Hindlimb muscle (tissue), 1 donor: ENCODE measurements at regions not wholly inside any gene's neighbourhood (a gene's known extent, or its start where the extent isn't known, plus 50 kb on each side); places are given as distances from the start of the nearest gene placed in this dataset.
"Not testable (repeated sequence)": the region's sequence is repeated elsewhere in the genome, so short reads cannot be mapped to it uniquely, and the experiment has no call there.

ENCODE experiments used
- DNase-seq: peaks from one replicate; pipeline ENCODE4 v3.0.0-alpha.2; 2013

DNA sequence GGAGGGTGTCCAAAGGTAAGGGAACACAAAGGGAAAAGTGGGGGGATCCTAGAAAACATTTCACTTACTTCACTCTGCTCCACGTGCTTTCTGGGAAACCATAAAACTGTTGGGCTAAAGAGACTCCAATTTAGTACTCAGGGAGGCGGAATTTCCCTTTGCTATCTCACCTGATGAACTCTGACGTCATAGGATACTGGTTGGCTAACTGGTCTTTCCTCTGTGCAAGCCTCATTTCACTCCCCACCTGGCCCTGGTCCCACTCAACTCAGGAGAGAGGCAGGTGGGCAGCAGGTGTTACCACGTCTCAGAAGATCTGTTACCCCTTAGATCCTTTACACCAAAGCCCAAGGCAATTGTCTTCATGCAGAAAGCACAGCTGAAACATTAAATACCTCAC lies 51.8 kb upstream of the PMAIP1 start:
- DNase-seq = no peak

DNA sequence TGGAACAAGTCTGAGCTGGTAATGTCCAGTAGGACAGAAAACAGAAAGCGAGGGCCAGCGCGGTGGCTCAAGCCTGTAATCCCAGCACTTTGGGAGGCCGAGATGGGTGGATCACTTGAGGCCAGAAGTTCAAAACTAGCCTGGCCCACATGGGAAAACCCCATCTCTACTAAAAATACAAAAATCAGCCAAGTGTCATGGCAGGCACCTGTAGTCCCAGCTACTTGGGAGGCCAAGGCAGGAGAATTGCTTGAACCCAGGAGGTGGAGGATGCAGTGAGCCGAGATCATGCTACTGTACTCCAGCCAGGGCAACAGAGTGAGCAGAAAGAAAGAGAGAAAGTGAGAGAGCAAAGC lies 52.3 kb upstream of the PMAIP1 start:
- not testable (repeated sequence) for DNase-seq

DNA sequence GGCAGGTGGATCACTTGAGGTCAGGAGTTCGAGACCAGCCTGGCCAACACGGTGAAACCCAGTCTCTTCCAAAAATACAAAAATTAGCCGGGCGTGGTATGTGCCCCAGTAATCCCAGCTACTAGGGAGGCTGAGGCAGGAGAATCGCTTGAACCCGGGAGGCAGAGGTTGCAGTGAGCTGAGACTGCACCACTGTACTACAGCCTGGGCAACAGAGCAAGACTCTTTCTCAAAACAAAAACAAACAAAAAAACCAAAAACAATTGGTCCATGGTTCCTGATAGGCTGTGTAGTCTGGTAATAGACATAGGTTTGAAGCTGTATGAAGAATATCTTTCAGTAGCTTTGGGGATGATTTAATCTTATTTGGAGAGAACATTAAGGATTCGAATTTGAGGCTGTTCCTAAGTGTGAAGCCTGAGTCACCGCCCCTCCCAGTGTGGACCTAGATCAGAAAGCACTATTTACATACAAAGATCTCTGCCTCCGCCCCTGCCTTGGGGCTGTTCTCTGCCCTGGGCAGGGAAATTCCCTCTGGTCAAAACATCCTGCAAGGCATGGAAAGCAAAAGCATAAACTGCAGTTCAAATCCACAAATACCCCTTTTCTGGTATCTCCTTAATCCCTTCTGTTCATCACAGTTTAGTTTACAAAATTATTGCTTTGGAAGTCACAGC lies 52.8 kb upstream of the PMAIP1 start:
- DNase-seq = no peak

DNA sequence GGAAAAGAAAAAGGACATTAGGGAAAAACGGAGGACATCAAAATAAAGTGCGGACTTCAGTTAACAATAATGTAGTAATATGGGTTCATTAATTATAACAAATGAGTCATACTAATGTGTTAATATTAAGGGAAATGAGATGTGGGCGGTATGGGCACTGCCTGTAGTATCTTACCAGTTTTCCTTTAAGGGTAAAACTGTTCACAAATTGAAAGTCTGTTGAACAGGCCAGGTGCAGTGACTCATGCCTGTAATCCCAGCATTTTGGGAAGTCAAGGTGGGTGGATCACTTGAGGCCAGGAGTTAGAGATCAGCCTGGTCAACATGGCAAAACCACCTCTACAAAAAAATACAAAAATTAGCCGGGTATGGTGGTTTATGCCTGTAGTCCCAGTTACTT lies 56.8 kb upstream of the PMAIP1 start:
- DNase-seq = no peak

DNA sequence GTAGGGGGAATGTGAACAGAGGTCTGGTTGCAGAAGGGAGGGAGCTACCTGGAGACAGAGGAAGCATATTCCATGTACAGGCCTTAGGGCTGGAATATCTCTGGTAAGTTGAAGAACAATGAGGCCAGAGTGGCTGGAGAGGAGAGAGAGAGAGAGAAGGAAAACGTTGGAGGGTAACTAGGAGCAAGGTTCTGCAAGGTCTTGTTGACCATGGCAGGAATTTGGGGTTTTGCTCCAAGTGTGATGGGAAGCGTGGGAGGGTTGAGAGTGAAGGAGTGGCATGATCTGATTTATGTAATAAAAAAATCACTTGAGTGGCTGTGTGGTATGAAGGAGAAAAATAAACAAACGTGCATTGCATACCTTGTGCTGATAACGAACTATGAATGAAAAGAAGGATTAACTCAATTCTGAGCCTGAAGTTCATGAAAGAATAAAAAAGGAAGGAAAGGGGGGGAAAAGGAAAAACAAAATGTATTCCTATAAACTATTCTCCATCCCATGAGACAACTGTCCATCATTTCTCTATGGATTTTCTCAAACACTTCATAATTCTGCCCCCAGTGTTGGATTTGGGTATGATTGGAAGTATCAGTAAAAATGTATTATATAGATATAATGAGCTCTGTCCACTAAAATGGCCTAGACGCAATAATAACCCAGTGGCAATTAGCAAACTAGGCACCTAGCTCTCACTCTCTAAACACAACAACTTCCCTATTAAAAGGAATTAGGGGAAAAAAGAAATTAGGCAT lies 59.7 kb upstream of the PMAIP1 start:
- no peak for DNase-seq

DNA sequence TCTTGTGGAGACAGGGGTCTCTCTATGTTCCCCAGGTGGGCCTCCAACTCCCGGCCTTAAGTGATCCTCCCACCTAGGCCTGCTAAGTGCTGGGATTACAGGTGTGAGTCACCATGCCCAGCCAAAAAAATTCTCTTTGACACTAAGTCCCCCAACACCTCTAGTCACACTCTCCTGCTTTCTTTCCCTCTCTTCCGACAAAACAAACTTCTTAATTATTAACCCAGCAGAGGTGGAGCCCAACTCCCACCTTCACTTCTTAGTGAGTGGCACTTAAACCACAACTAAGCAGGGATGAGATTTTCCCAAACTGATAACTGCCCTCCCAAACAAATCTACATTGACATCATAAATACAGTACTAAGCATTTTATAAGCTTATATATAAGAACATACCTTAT lies 60.5 kb upstream of the PMAIP1 start:
- no peak for DNase-seq

DNA sequence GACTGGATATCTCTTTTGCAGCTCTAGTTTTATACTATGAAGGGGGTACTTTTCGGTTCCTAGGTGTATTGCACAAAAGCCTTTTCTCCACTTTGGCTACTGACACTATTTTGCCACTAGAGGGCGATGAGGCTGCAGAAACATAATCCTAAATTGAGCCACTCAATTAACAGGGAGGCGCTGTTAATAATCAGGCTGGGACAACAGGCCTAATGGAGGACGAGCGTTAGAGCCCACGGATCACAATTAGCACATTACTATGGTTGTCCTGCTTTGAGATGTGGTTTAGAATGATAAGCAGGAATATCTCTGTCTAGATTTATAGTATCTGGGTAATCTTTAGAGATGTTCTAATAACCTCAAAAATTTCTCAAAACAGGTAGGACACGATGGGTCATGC lies 62.2 kb upstream of the PMAIP1 start:
- DNase-seq = no peak

DNA sequence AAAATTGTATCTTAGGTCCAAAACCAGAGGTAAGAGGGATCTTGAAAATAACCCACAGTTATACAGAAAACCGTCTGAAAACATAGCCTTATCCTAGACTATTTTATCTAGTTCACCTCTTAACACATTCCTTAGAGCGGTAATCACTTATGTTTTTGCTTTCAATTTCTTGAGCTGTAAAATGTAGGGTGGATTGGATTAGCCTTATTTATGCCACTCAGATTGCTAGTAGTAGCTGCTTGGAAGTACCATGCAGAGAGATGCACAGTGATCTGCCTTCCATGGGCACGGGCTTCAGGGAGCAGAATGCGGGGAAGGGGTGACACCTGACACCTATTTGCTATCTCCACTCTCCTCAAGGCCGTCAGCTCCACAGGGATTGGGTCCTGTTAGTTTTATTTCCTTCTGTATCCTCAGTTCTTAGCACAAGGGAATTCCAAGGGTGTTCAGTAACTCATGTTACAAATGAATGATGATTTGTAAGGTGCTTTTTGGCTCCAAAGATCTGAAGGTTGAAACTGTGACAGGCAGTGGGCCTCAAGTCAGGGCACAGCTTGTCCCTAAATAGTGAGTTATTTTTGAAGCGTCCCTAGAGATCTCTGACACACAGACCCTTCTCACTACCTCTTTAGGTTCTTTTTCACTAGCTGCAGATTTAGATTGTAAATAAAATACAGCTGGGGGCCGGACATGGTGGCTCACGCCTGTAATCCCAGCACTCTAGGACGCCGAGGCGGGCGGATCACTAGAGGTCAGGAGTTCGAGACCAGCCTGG lies 64.0 kb upstream of the PMAIP1 start:
- DNase-seq = no peak

DNA sequence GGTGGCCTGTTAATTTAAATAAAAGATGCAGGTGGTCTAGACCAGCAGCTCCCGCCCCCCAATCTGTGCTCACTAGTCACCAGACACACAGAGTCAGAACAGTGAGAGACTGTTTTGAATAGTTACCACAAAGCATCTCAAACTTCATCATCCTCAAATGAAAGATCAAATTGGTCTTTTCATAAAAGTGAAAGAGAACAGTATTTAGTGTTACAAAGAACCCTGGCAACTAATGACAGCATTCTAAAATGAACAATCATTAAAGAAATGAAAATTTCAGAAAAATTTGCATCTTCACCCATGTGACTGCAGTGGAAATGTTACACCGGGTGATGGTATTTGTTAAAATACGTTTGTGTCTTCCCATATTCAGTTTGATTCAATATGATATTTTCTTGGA lies 65.5 kb upstream of the PMAIP1 start:
- DNase-seq = no peak

DNA sequence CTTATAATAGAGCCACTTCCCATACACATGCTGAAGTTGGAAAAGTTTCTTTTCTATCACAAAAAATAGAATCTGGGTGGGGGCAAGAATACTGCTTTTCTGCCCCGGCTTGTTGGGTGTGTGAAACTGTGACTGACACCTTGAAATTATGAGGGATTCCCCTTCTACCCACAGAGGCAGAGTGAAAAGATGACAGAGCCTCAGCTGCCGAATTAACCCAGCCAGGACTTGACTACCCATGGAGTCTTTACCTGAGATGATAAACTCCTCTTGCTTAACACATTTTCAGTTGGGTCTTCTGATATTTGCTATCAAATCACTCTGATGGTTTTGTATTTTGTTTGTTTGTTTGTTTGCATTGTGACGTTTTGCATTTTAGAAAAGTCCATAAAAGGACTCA lies 66.0 kb upstream of the PMAIP1 start:
- DNase-seq = no peak

DNA sequence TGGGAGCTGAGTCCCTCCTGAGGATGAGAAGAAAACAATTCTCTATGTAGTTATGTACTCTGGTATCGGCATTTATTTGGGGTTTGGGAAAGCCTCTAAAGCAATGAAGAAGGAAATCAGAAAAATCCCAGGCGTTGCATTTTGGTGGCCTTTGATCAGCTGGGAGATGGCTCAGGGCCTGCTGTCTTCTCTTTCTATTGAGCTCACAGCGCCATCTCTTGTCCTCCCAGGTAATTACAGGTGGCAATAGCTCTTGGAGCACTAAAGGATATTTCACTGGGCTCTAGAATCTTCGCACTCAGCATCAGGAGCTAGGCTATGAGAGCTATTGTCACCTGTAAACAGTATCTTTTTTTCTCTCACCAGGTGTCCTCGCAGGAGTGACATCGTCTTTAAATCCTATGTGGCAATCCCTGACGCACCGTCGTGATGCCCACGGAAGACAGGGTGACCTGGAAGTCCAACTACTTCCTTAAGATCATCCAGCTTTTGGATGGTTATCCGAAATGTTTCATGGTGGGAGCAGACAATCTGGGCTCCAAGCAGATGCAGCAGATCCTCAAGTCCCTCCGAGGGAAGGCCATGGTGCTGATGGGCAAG lies 76.1 kb upstream of the PMAIP1 start:
- peak; percentile 83 for DNase-seq

DNA sequence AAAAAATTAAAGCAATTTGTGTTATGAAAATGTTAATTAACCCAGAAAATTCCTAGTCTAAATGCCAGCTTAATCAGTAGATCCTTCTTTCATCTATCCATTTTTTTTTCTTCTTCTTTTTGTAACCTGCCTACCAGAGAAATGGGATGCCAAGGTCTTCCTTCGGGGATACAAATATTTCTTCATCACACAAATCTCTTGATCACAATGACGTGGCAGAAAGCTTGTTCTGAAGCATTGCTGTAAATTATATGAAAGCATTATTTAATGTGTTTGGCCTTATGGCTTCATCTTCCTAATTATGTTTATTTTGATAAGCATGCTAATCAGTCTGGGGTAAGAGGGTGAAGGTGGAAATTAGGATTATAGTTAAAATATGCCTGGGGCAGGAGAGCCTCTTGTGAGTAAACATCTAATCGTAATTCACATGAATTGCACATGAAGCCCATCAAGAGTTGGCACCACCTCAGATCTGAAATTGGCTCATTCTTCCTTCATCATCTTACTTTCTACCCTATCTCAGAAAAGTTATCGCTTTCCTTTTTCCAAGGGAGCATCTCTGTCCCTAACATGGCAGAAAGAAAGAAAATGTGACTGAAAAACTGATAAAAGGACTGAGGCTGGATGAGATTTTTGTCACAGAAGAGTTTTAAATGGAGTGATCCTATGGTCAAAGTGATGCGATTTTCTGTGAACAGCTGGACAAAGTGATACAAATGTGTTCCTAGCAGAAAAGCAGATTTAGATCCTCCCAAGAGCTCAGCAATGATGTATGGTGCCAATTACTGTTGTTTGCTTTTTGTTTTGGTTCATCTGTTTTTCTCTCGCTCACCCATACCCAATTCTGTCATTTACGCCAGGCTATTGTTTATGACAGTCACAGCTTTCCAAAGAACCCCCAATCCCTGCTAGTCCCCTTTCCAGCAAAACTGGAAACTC lies 76.9 kb upstream of the PMAIP1 start:
- peak; percentile 23 for DNase-seq

DNA sequence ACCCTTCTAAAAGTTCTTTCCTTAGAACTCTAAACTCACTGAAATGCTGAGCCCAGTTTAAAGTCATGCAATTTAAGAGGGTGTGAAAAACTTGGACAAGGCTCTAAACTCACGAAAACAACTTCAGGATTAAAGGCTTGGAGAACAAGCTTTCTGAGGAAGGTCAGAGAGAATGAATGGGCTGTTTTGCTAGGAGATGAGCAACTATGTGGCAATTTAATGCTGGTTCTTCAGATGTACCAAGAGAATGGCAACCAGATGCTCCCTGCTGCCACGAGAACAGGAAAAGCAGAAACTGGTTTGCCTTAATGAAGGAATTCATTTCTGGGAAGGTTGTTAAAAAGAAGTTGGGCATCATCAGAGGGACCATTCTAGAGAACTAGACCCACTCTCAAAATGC lies 77.8 kb upstream of the PMAIP1 start:
- no peak for DNase-seq

DNA sequence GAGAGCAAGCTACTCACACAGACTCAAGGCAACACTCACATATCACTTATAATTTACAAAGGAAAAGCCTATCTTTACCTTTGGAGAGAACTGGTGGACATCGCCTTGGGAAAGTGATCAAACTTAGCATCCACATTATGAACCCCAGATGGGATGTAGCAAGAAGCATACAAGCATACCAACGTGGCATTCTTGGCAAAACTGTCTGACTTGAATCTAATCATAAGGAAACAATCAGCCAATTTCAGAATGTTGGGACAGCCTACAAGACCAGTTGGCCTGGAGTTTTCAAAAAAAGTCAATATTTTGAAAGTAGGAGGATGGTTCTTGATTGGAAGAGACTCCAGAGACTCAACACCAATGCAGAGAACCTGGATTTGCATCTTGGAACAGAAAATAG lies 79.1 kb upstream of the PMAIP1 start:
- no peak for DNase-seq

DNA sequence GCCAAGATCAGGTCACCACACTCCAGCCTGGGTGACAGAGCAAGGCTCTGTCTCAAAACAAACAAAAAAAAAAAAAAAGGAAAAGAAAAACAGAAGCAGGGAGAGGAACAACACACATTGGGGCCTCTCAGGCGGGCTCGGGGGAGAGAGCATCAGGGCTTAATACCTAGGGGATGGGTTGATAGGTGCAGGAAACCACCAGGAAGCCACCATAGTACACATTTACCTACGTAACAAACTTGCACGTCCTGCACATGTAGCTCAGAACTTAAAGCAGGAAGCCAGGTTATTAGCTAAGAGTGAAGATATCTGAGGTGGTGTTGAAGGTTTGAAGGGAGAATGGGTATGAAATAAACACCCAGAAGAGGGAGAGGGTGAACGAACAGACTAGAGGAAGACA lies 81.0 kb upstream of the PMAIP1 start:
- no peak for DNase-seq

DNA sequence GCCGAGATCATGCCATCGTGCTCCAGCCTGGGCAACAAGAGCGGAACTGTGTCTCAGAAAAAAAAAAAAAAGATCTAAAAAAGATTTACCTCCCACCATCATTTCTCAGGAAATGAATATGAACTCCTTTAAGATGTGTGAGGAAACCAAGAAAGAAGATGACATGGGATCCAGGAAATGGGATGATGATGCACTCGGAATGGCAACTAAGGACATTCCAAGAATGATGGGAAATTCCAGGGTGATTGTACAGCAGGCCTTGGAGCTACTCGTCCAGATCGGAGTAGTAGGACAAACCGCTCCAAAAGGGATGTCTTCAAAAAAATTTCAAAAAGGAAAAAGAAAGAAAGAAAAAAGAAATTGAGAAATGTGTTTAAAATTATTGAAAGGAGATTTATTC lies 84.9 kb upstream of the PMAIP1 start:
- no peak for DNase-seq

DNA sequence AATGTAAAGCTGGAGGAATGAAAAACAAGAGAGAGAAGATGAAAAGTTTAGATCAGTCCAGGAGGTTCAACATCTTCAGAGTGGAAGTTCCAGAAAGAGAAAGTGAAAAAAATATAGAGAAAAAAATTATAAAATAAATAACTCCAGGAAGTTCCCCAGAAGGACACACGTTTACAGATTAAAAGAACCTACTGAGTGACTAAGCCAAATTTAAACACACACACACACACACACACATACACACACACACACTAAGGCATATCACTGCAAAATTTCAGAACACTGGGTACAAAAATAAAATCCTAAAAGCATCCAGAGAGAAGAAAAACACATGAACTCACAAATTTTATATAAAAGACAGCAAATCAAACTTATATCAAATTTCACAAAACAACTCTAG lies 85.9 kb upstream of the PMAIP1 start:
- no peak for DNase-seq

DNA sequence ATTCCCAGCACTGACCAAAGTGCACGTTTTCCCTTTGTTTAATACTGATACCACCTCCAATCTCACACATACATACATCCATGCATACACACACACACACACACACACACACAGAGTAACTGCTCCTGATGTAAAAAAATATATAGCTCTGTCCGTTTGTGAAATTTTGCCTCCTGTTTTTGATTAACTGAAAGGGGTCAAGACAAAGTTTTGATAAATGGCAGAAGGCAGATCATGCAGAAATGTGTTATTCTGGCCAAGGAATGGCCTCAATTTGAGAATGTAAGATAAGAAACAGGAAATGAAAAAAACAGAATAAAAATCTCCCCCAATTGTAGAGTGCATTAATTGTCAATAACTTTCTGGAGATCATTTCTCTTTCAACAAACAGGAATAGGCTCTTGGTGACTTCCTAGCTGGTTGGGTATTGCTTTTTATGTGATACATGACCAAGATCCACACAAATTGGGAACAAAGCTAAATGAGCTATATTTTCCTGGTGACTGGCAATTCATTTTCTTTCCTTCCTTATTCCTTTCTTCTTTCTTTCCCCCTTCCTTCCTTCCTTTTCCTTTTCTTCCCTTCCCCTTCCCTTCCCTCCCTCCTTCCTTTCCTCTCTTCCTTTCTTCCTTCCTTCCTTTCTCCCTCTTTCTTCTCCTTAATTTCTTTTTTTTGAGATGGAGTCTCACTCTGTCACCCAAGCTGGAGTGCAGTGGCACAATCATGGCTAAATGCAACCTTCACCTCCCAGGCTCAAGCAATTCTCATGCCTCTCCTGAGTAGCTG lies 88.9 kb upstream of the PMAIP1 start:
- no peak for DNase-seq

DNA sequence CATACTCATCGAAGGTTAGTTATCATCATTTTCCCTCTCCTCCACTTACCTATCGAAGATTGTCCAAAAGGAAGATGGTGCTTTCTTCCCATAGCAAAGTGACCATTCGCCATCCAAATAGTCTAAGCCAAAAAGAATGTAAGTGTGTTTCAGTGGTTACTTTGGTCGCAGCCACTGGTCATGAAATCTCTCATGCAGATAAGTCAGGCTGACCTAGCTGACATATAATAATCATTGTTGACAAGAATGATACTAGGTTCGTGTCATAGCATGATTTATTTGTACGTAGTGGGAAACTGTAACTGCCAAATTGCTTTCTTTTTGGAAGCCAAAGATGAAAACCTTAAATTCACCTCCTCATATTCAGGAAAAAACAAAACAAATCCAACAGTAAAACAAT lies 89.6 kb upstream of the PMAIP1 start:
- DNase-seq = no peak

DNA sequence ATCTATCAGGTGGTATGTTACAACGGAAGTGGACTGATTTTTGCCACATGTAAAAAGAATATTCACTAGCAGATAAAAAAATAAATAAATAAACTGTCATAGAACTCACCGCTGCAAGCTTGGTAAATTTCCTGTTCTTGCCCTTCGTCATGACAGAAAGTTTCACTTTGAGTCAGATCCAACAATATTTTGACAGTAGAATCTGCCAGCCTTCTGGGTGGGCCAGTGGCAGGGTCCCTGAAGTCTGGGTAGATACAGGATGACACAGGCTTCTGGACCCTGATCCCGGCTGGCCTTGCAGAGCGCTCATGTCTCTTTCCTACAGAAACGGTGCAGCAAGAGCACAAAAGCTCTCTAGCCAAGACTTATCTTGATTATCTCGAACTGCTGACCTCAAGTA lies 97.8 kb upstream of the PMAIP1 start:
- DNase-seq = no peak

DNA sequence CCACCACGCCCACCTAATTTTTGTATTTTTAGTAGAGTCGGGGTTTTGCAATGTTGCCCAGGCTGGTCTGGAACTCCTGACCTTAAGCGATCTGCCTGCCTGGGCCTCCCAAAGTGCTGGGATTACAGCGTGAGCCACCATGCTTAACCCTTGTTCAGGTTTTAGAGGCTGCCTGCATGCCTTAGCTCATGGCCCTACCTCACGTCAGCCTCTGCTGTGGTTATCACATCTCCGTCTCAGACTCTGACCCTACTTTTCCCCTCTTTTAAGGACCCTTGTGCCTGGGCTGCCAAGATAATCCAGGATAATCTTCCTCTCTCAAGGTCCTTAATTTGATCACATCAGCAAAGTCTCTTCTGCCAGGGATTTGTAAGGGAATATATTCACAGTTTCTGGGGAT lies 98.2 kb upstream of the PMAIP1 start:
- no peak for DNase-seq

DNA sequence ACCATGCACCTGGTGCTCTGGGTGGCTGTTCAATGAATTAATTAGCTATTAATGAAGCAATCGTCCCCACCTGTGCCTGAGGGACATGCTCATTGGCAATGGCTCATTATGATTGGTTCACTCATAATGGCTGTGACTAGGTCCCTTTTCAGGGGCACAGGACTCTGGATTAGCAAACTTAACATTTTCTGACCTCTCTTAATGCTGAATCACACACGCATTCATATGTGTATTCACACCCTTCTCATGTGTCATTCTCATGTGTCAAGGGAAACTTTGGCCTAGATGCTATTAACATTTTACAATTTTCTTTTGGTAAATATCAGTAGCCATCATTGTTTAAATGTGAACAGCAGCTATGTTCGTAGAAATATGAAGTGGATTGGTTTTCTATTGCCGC lies 98.9 kb upstream of the PMAIP1 start:
- DNase-seq = no peak
